T-helper 22 cell (primary cell): ENCODE measurements at regions not wholly inside any gene's neighbourhood (a gene's known extent, or its start where the extent isn't known, plus 50 kb on each side); places are given as distances from the start of the nearest gene placed in this dataset.
"Not testable (repeated sequence)": the region's sequence is repeated elsewhere in the genome, so short reads cannot be mapped to it uniquely, and the experiment has no call there.

Experiments
- DNase-seq: peaks from one replicate; pipeline ENCODE4 v3.0.0-alpha.2; 2020; ENCODE audit warnings: low read depth

- DNase-seq, result not testable (repeated sequence)
These were observed 138.5 kb downstream of the OR2B2 start for GRCh38 chr6:27773542-27774263.

- peak; percentile 60 for DNase-seq
These were observed 139.8 kb downstream of the OR2B2 start for GRCh38 chr6:27772261-27773001.

- DNase-seq, result no peak
These were observed 141.0 kb downstream of the OR2B2 start for GRCh38 chr6:27771235-27771634.

- DNase-seq, result no peak
These were observed 141.5 kb downstream of the OR2B2 start for GRCh38 chr6:27770724-27771123.

GRCh38 chr6:27768556-27768955, 143.6 kb downstream of the OR2B2 start:
- DNase-seq, result no peak

- DNase-seq, result no peak
These were observed 144.3 kb downstream of the OR2B2 start for GRCh38 chr6:27767851-27768250.

GRCh38 chr6:27766405-27766804, 145.8 kb downstream of the OR2B2 start:
- no peak for DNase-seq

DNA sequence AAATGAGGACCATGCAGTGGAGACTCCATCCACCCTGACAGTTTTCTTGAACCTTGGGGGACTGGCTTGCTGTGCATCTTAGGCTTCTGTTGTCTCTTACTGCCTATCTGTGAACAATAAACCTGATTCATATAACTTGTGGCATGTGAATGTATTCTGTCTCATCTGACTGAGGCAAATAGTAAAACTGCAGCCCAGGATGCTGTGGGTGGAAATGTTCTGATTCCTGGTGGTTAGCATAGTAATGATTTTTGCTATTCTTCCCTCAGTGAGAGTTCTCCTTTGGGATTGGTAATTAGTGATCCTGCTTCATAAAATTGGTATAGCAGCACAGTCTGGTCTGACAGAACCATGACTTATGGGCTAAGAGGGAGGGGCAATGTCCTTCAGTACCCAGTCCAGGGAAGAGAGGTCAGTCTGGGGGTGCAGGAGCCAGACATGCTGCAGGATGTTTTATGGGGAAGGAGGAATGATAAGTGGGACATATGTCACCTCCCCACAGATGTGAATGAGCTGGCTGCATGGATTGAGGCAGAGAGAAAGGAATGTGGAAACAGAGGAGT, 147.1 kb downstream of the OR2B2 start:
- no peak for DNase-seq

DNA sequence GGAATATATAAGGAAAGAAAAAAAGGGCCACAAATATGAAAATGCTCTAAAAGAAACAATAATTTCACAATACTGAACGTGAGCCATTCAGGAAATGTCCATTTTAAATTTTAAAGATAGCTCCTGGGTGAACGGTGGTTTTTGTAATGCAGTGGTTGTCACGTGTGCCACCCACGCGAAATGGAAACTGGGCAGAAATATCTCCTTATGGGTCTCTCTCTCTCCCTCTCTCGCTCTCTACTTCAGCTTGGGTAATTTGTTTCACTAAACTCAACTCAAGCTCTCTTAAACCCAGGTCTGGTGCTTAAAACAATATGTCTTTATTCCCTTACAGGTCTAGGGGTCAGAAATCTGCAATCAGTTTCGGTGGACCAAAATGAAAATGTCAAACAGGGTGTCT, 150.8 kb downstream of the OR2B2 start:
- no peak for DNase-seq

GRCh38 chr6:27760464-27760863, 151.7 kb downstream of the OR2B2 start:
- no peak for DNase-seq

DNA sequence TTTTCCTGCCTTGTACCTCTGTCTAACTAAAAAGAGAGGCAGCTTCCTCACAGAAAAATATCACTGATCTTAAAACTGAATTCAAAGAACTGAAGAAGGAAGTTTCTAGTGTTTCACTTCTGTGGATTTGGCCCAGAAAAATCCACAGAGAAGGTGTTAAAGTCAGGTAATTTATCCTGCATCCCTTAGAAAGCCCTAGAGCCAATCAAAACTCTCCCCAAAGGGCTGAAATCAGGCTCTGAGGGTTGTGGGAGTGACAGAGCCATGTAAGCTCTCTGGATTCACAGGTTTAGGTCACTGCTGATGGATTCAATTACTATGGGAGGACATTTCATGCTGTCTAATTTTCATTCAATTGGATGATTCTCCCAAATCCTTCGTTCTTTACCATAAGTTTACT, 152.3 kb downstream of the OR2B2 start:
- DNase-seq, result no peak

DNA sequence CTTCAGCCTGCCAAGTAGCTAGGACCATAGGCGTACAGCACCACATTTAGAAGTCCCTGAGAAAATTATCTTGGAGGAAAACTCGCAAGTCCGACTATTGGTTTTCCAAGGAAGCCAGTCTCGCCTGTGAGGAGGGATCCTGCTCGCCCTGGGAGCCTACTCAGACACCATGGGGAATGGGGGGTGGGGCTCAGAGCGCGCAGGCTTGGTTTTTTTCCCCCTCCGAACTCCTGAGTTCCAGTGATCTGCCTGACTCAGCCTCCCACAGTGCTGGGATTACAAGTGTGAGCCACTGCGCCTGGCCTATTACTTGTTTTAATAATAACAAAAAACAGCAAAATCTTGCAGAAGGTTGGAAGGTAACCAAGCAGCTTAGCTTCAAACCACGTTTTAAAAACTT, 153.7 kb downstream of the OR2B2 start:
- DNase-seq, result no peak

- DNase-seq, result peak; percentile 27
These were observed 154.9 kb downstream of the OR2B2 start for GRCh38 chr6:27757307-27757706.

DNA sequence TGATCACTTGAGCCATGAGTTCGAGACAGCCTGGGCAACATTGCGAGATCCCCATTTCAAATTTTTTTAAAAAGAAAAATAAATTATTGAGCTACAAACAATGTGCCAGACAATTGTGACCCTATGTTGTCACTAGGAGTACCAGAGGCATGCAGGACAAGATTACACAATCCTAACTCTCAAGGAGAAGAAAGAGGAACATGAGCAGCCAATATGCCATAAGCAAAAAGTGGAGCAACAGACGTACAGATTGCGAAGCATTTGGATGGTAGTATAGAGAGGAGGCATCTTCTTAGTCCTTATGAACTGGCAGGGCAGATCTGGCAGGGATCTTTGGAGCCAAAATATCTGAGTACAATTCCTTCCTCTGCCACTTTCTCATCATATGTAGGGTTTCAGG, 156.4 kb downstream of the OR2B2 start:
- no peak for DNase-seq

DNA sequence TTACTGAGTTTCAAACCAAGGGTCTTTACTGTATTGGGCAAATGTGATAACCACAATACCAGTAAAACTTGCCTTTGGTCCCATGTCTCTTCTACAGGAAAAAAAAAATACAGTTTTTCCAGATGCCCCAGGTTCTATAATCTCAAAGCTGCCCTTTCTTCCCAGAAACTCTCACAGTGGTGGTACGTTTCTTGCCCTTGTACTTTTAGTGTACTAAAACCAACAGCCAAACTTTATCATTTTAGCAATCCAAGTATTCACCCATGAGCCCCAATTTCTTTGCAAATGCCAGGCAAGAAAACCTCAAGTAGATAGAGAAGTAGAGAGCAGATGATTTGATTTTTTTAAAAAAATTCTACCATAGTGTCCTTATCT, 157.8 kb downstream of the OR2B2 start:
- DNase-seq, result no peak

DNA sequence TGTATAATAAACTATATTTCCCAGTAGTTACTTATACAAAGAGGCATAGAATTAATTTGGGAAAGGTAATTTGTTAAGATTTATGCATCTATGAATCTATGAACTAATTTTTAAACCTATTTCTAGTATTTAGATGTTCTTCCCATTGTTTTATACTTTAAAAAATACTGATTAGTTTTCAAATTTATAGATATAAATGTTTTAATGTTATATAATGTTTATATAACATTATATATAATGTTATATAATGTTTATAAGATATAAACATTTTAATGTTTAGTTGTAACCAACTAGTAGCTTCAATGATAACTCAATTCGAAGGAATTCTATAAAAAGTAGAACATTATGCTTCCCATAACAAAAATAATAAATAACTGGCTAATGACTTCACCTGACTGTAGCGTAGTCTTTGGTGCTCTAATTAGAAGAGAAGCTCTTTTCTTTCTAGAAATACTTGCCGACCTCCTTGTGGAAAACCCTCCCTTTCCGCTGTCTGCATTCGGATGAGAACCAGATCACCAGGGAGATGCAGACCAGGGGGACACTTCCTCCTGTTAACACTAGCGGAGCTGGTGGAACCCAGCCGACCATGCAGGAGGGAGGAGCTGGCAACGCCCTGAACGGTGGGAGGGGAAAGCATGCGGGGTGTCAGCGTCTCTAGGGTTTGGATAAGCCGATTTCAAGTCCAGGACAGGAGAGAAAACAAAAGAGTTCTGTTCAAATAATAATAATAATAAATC, 158.4 kb downstream of the OR2B2 start:
- DNase-seq, result peak; percentile 27

- peak; percentile 12 for DNase-seq
These were observed 159.9 kb downstream of the OR2B2 start for GRCh38 chr6:27752038-27752885.

DNA sequence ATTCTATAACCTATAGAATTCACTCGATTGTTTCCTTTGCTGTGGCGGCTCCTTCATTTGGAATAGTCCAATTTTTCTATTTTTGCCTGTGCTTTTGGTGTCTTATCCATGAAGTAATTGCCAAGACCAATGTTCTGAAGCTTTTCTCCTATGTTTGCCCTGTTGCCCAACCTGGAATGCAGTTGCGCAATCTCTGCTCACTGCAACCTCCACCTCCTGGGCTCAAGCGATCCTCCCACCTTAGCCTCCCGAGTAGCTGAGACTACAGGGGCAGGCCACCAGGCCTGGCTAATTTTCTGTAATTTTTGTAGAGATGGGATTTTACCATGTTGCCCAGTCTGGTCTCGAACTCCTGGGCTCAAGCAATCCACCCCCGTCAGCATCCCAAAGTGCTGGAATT, 163.5 kb downstream of the OR2B2 start:
- no peak for DNase-seq

DNA sequence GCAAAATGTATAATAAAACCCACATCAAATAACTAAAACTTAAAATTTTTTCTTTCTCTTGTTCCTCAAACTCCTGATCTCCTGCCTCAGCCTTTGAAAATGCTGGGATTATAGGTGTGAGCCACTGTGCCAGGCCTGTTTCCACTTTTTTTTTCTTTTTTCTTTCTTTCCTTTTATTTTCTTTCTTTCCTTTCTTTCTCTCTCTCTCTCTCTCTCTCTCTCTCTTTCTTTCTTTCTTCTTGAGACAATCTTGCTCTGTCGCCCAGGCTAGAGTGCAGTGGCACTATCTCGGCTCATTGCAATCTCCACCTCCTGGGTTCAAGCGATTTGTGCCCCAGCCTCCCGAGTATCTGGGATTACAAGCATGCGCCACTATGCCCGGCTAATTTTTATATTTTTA, 164.6 kb downstream of the OR2B2 start:
- no peak for DNase-seq

- DNase-seq, result not testable (repeated sequence)
These were observed 165.3 kb downstream of the OR2B2 start for GRCh38 chr6:27746860-27747259.

- no peak for DNase-seq
These were observed 168.4 kb downstream of the OR2B2 start for GRCh38 chr6:27743787-27744186.
